Common myeloid progenitor, CD34-positive (primary cell): ENCODE measurements at regions not wholly inside any gene's neighbourhood (a gene's known extent, or its start where the extent isn't known, plus 50 kb on each side); places are given as distances from the start of the nearest gene placed in this dataset.
A peak's percentile ranks its signal among the peaks of the same experiment; 100 is the strongest.
"Not testable (repeated sequence)": the region's sequence is repeated elsewhere in the genome, so short reads cannot be mapped to it uniquely, and the experiment has no call there.

ENCODE experiments used
- CTCF ChIA-PET: fragments of 350-600 bp; sonication (Branson Sonifier 250); formaldehyde crosslinking; loops from one replicate; lab custom pipeline; 2021; ENCODE audit warnings: antibody characterized with exemption; lab: Charles Lee
- POLR2A ChIA-PET: fragments of 350-600 bp; sonication (Branson Sonifier 250); formaldehyde crosslinking; loops from one replicate; lab custom pipeline; 2021; ENCODE audit warnings: antibody characterized with exemption; lab: Charles Lee
- DNase-seq, 3 donors: peaks; one replicate each; pipeline versions ENCODE4 v3.0.0 to v3.0.0-alpha.2; 2013
- H3K27ac ChIP-seq, 2 experiments: 1 replicate in 1 of 2; 2 replicates in 1 of 2; pipeline ENCODE4 v1.7.0; 2013; ENCODE audit warnings: inconsistent platforms in 2 of 2, low read length in 2 of 2, mild to moderate bottlenecking in 2 of 2, low read depth in 1 of 2, moderate library complexity in 1 of 2; ENCODE audit not compliant: severe bottlenecking in 2 of 2, insufficient read depth in 1 of 2, poor library complexity in 1 of 2
- H3K27me3 ChIP-seq, 5 experiments: replicated peaks in 2 of 5; 1 replicate in 3 of 5; 2 replicates in 2 of 5; pipeline versions ENCODE4 v1.6.1 to v1.7.0; 2013; ENCODE audit warnings: low read length in 4 of 5, mild to moderate bottlenecking in 2 of 5, moderate library complexity in 2 of 5, inconsistent platforms in 1 of 5; ENCODE audit not compliant: insufficient read depth in 5 of 5, control insufficient read depth in 4 of 5
- H3K36me3 ChIP-seq, 4 experiments: 1 replicate in 2 of 4; 2 replicates in 2 of 4; pipeline versions ENCODE4 v1.6.1 to v1.7.0; 2013; ENCODE audit warnings: low read length in 3 of 4, control low read depth in 1 of 4, mild to moderate bottlenecking in 1 of 4; ENCODE audit not compliant: control insufficient read depth in 4 of 4, insufficient read depth in 4 of 4
- H3K4me1 ChIP-seq, 4 experiments: 1 replicate in 3 of 4; 2 replicates in 1 of 4; pipeline versions ENCODE4 v1.6.1 to v1.7.1; 2013; ENCODE audit warnings: low read length in 3 of 4, mild to moderate bottlenecking in 3 of 4, control low read depth in 1 of 4, inconsistent platforms in 1 of 4, moderate library complexity in 1 of 4; ENCODE audit not compliant: control insufficient read depth in 4 of 4, insufficient read depth in 4 of 4; ENCODE audit errors: control extremely low read depth in 1 of 4
- H3K4me3 ChIP-seq, 7 experiments: 1 replicate in 4 of 7; 2 replicates in 3 of 7; pipeline versions ENCODE4 v1.5.1 to v1.7.0; 2013; ENCODE audit warnings: mild to moderate bottlenecking in 7 of 7, low read length in 6 of 7, moderate library complexity in 6 of 7, inconsistent platforms in 2 of 7, low read depth in 2 of 7, control low read depth in 1 of 7; ENCODE audit not compliant: insufficient read depth in 4 of 7, control insufficient read depth in 1 of 7; ENCODE audit errors: extremely low read depth in 1 of 7
- H3K9me3 ChIP-seq, 5 experiments: 1 replicate in 4 of 5; 2 replicates in 1 of 5; pipeline versions ENCODE4 v1.6.1 to v1.7.1; 2013; ENCODE audit warnings: low read length in 4 of 5, mild to moderate bottlenecking in 2 of 5, inconsistent platforms in 1 of 5, low read depth in 1 of 5, moderate library complexity in 1 of 5; ENCODE audit not compliant: control insufficient read depth in 4 of 5, insufficient read depth in 2 of 5; ENCODE audit errors: control extremely low read depth in 1 of 5
- WGBS: methylation state at CpG from one replicate; pipeline ENCODE4 v1.1.5; 2013; ENCODE audit not compliant: insufficient coverage; 5-methylcytosine and 5-hydroxymethylcytosine counted together

- CTCF ChIA-PET, POLR2A ChIA-PET, H3K36me3 ChIP-seq, H3K27ac ChIP-seq, H3K27me3 ChIP-seq, H3K9me3 ChIP-seq, H3K4me1 ChIP-seq, H3K4me3 ChIP-seq: not testable (repeated sequence)
- peak in 1 of 3 donors; percentile 0 for DNase-seq
- WGBS, result no CpG with 5 or more reads among the region's 6 CpGs
Measured at GRCh38 chr7:65141894-65142293, 135.4 kb upstream of the ERV3-1 start.

GRCh38 chr7:65141405-65141778, 134.9 kb upstream of the ERV3-1 start:
- H3K27ac ChIP-seq, POLR2A ChIA-PET, H3K27me3 ChIP-seq, H3K9me3 ChIP-seq, CTCF ChIA-PET, H3K4me1 ChIP-seq, H3K4me3 ChIP-seq, H3K36me3 ChIP-seq: not testable (repeated sequence)
- WGBS, result 10% methylated on average over 2 of the region's 20 CpGs
- peak in 2 of 3 donors; percentile 6 to 19 for DNase-seq

GRCh38 chr7:65140543-65141404, 134.3 kb upstream of the ERV3-1 start:
- H3K4me1 ChIP-seq, POLR2A ChIA-PET, H3K9me3 ChIP-seq, H3K36me3 ChIP-seq, H3K27ac ChIP-seq, H3K27me3 ChIP-seq, CTCF ChIA-PET: not testable (repeated sequence)
- WGBS, result no CpG with 5 or more reads among the region's 79 CpGs
- H3K4me3 ChIP-seq, result peak overlapping the region in 1 of 7 experiments; percentile 50
- DNase-seq, result peak in 2 of 3 donors; percentile 7 to 29

GRCh38 chr7:65136850-65137249, 130.4 kb upstream of the ERV3-1 start:
- POLR2A ChIA-PET, CTCF ChIA-PET, H3K36me3 ChIP-seq, DNase-seq, H3K27me3 ChIP-seq, H3K4me1 ChIP-seq, H3K27ac ChIP-seq, H3K9me3 ChIP-seq, H3K4me3 ChIP-seq: not testable (repeated sequence)
- WGBS, result no CpG with 5 or more reads among the region's 5 CpGs

GRCh38 chr7:65133087-65133486, 126.6 kb upstream of the ERV3-1 start:
- WGBS, result no CpG with 5 or more reads among the region's 3 CpGs
- H3K4me1 ChIP-seq, H3K9me3 ChIP-seq, H3K4me3 ChIP-seq, H3K27ac ChIP-seq, POLR2A ChIA-PET, DNase-seq, H3K27me3 ChIP-seq, CTCF ChIA-PET, H3K36me3 ChIP-seq: not testable (repeated sequence)

- DNase-seq, H3K4me1 ChIP-seq, H3K27me3 ChIP-seq, H3K36me3 ChIP-seq, H3K27ac ChIP-seq, POLR2A ChIA-PET, H3K9me3 ChIP-seq, H3K4me3 ChIP-seq, CTCF ChIA-PET: not testable (repeated sequence)
- no CpG with 5 or more reads among the region's 1 CpG for WGBS
Measured at GRCh38 chr7:65132256-65132655, 125.8 kb upstream of the ERV3-1 start.

GRCh38 chr7:65127364-65127763, 120.9 kb upstream of the ERV3-1 start:
- H3K27ac ChIP-seq, H3K4me3 ChIP-seq, H3K9me3 ChIP-seq, H3K4me1 ChIP-seq, H3K36me3 ChIP-seq, H3K27me3 ChIP-seq, DNase-seq, CTCF ChIA-PET, POLR2A ChIA-PET: not testable (repeated sequence)
- WGBS, result no CpG with 5 or more reads among the region's 5 CpGs
